Endothelial cell of umbilical vein (primary cell): ENCODE measurements at regions not wholly inside any gene's neighbourhood (a gene's known extent, or its start where the extent isn't known, plus 50 kb on each side); places are given as distances from the start of the nearest gene placed in this dataset.

Source experiments
- BruUV-seq: library from RNA; stranded (reverse); fragments of 400-500 nt; replicated peaks from 2 replicates; lab custom pipeline; 2021; lab: Mats Ljungman, UMichigan
- CTCF ChIA-PET: fragments of 300-600, 350-600 bp; sonication (Branson Sonifier 250); formaldehyde crosslinking; loops from one replicate; lab custom pipeline; 2021; ENCODE audit warnings: antibody characterized with exemption, inconsistent platforms; lab: Charles Lee
- POLR2A ChIA-PET: fragments of 300-600, 350-600 bp; sonication (Branson Sonifier 250); formaldehyde crosslinking; loops from one replicate; lab custom pipeline; 2021; ENCODE audit warnings: antibody characterized with exemption, inconsistent platforms; lab: Charles Lee
- DNase-seq: peaks from one replicate; pipeline ENCODE4 v3.0.0-alpha.2; 2011; ENCODE audit warnings: low read depth, low spot score
- FAIRE-seq: peaks from 2 replicates; lab custom pipeline; 2011; peaks lifted over from hg19 to GRCh38; lab: Jason Lieb, UNC
- H2AFZ ChIP-seq: 2 replicates; pipeline ENCODE4 v1.6.0; 2012; ENCODE audit warnings: low read depth, low read length, control low read depth, inconsistent platforms
- H3K27ac ChIP-seq: 2 replicates; pipeline ENCODE4 v1.5.1; 2011; ENCODE audit warnings: low read depth, mild to moderate bottlenecking, control low read depth, low read length, moderate library complexity; ENCODE audit not compliant: insufficient read depth
- H3K27me3 ChIP-seq, 2 experiments: 2 replicates each; pipeline versions ENCODE4 v1.6.0 to v1.6.1; 2011; ENCODE audit warnings: low read length in 2 of 2, mixed read lengths in 1 of 2; ENCODE audit not compliant: control insufficient read depth in 2 of 2, insufficient read depth in 2 of 2
- H3K36me3 ChIP-seq, 2 experiments: 2 replicates in 1 of 2; 3 replicates in 1 of 2; pipeline ENCODE4 v1.5.1; 2011; ENCODE audit warnings: low read length in 2 of 2, mild to moderate bottlenecking in 1 of 2, moderate library complexity in 1 of 2; ENCODE audit not compliant: control insufficient read depth in 2 of 2, insufficient read depth in 2 of 2; ENCODE audit errors: extremely low read depth in 1 of 2
- H3K4me1 ChIP-seq: 3 replicates; pipeline ENCODE4 v1.5.1; 2011; ENCODE audit warnings: mild to moderate bottlenecking, low read length; ENCODE audit not compliant: control insufficient read depth, insufficient read depth; ENCODE audit errors: extremely low read depth
- H3K4me2 ChIP-seq: 2 replicates; pipeline ENCODE4 v1.6.1; 2011; ENCODE audit warnings: low read length, control low read depth, mixed read lengths; ENCODE audit not compliant: insufficient read depth
- H3K4me3 ChIP-seq, 3 experiments: fragments of 200-600 bp in 1 of 3; sonication (generic), shearing (Covaris generic) in 1 of 3; replicated peaks in 1 of 3; 2 replicates each; pipeline ENCODE4 v1.5.1; 2011 to 2016; ENCODE audit warnings: control low read depth in 3 of 3, low read length in 3 of 3, mild to moderate bottlenecking in 2 of 3, inconsistent platforms in 1 of 3, low read depth in 1 of 3, moderate library complexity in 1 of 3; ENCODE audit not compliant: insufficient read depth in 1 of 3
- H3K79me2 ChIP-seq: 2 replicates; pipeline ENCODE4 v1.6.0; 2012; ENCODE audit warnings: low read length, inconsistent platforms; ENCODE audit not compliant: control insufficient read depth, insufficient read depth
- H3K9ac ChIP-seq: replicated peaks from 2 replicates; pipeline ENCODE3; 2011; ENCODE audit warnings: low read length, control low read depth; ENCODE audit not compliant: insufficient read depth; ENCODE audit errors: extremely low read depth
- H3K9me1 ChIP-seq: replicated peaks from 3 replicates; pipeline ENCODE4 v1.6.0; 2011; ENCODE audit warnings: mild to moderate bottlenecking, low read length; ENCODE audit not compliant: control insufficient read depth, insufficient read depth; ENCODE audit errors: extremely low read depth
- H3K9me3 ChIP-seq: replicated peaks from 2 replicates; pipeline ENCODE4 v1.5.1; 2012; ENCODE audit warnings: low read length, inconsistent platforms; ENCODE audit not compliant: control insufficient read depth, insufficient read depth
- H4K20me1 ChIP-seq: replicated peaks from 2 replicates; pipeline ENCODE3; 2011; ENCODE audit warnings: mild to moderate bottlenecking, low read length; ENCODE audit not compliant: control insufficient read depth, insufficient read depth; ENCODE audit errors: extremely low read depth
- CTCF ChIP-seq, 2 donors: IDR thresholded peaks; 1 replicate in 1 of 2; 2 replicates in 1 of 2; pipeline ENCODE4 v1.5.1; 2011; ENCODE audit warnings: low read length in 2 of 2, mild to moderate bottlenecking in 2 of 2, moderate library complexity in 2 of 2, control low read depth in 1 of 2, inconsistent platforms in 1 of 2, low read depth in 1 of 2; ENCODE audit not compliant: insufficient read depth in 1 of 2; ENCODE audit errors: extremely low read depth in 1 of 2
- EZH2 ChIP-seq: IDR thresholded peaks from 2 replicates; pipeline ENCODE4 v1.6.1; 2012; ENCODE audit warnings: borderline replicate concordance, low read depth, mild to moderate bottlenecking, moderate library complexity, low read length, inconsistent platforms; ENCODE audit not compliant: severe bottlenecking
- FOS ChIP-seq: IDR thresholded peaks from 2 replicates; pipeline ENCODE4 v1.6.1; 2011; ENCODE audit warnings: mild to moderate bottlenecking, low read length, moderate library complexity, borderline replicate concordance; ENCODE audit not compliant: insufficient read depth
- GATA2 ChIP-seq: IDR thresholded peaks from 2 replicates; pipeline ENCODE4 v1.7.0; 2011; ENCODE audit warnings: low read depth, mild to moderate bottlenecking, moderate library complexity, mixed read lengths, low read length; ENCODE audit not compliant: insufficient read length, insufficient read depth
- JUN ChIP-seq: IDR thresholded peaks from 2 replicates; pipeline ENCODE4 v1.6.1; 2011; ENCODE audit warnings: borderline replicate concordance, low read depth; ENCODE audit not compliant: insufficient read length, insufficient read depth
- MAX ChIP-seq: IDR thresholded peaks from 2 replicates; pipeline ENCODE4 v1.6.1; 2011; ENCODE audit not compliant: insufficient read depth, insufficient read length
- MYC ChIP-seq: IDR thresholded peaks from one replicate; pipeline ENCODE4 v1.6.1; 2011; ENCODE audit warnings: mild to moderate bottlenecking, low read depth, low read length
- POLR2A ChIP-seq: IDR thresholded peaks from 2 replicates; pipeline ENCODE4 v1.6.1; 2012; ENCODE audit warnings: low read depth, mild to moderate bottlenecking, control low read depth, low read length
- POLR2AphosphoS5 ChIP-seq: IDR thresholded peaks from 2 replicates; pipeline ENCODE4 v1.6.1; 2012; ENCODE audit warnings: low read depth, mild to moderate bottlenecking, control low read depth, low read length, moderate library complexity; ENCODE audit not compliant: insufficient read depth
- dilution Hi-C: fragments of 300-500 bp; cut with MboI; formaldehyde crosslinking; loops from one replicate; pipeline ENCODE4 v1.15.0; 2019; ENCODE audit warnings: low sequenced_read_pairs; ENCODE audit not compliant: extremely low pct_ligation_motif_present
- intact Hi-C: fragments of 100-400 bp; cut with micrococcal nuclease; formaldehyde crosslinking; loops from one replicate; pipeline ENCODE4 v1.10.0; 2022

DNA sequence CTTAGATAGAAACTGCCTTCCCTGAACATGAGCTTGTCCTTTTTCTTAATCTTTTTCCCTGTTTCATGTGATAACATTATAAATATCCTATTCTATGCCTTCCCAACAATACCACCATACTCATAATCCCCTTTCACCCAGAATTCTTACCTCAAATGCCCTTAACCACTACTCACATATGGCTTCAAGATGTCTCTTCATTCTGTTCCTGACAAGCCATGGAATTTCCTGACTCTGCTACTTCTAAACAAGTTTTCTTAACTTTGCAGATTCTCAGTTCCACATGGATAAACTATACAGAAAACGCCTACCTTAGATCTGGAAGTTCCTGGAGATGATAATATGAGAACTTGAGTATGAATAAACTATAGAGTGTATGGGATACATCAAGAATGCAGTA lies 1217.8 kb downstream of the CDH8 start:
- H3K4me1 ChIP-seq: no peaks in the 10 kb centered on the region
- no peak for FAIRE-seq
- H4K20me1 ChIP-seq: no peaks in the 10 kb centered on the region
- peaks cover 2% of the 10 kb centered on the region for H3K9me3 ChIP-seq
- no peak overlapping the region for H3K27ac ChIP-seq
- TF ChIP-seq JUN (no peak), MAX (no peak), POLR2A (no peak), GATA2 (no peak), MYC (no peak), FOS (no peak), CTCF (IDR thresholded peaks at IDR 0.05; ENCODE audit: extremely low read depth in 1 of 2, insufficient read depth in 1 of 2, low read depth in 1 of 2, low read length in 2 of 2) (no peak), POLR2AphosphoS5 (no peak), EZH2 (no peak)
- no peaks in the 10 kb centered on the region for H3K36me3 ChIP-seq
- intact Hi-C loops: no loop called here
- no peak overlapping the region for H3K4me3 ChIP-seq
- H3K27me3 ChIP-seq: no peaks in the 10 kb centered on the region
- H3K79me2 ChIP-seq: no peaks in the 10 kb centered on the region
- BruUV-seq: no TSS peak
- no peak overlapping the region for H3K4me2 ChIP-seq
- H2AFZ ChIP-seq: no peak overlapping the region
- DNase-seq: no peak
- POLR2A ChIA-PET: no interaction called here
- H3K9me1 ChIP-seq: no peaks in the 10 kb centered on the region
- CTCF ChIA-PET: no interaction called here
- no peak overlapping the region for H3K9ac ChIP-seq
- dilution Hi-C loops: no loop called here
